Fibroblast of the conjunctiva (primary cell): ENCODE measurements at regions not wholly inside any gene's neighbourhood (a gene's known extent, or its start where the extent isn't known, plus 50 kb on each side); places are given as distances from the start of the nearest gene placed in this dataset.
A peak's percentile ranks its signal among the peaks of the same experiment; 100 is the strongest.

Experiments
- DNase-seq: peaks from one replicate; pipeline ENCODE4 v3.0.0-alpha.2; 2010; ENCODE audit warnings: low read depth

GRCh38 chr18:46322941-46323340, 218.8 kb downstream of the HAUS1 start:
- DNase-seq, result no peak

GRCh38 chr18:46324087-46324955, 220.1 kb downstream of the HAUS1 start:
- DNase-seq, result peak; percentile 43

DNA sequence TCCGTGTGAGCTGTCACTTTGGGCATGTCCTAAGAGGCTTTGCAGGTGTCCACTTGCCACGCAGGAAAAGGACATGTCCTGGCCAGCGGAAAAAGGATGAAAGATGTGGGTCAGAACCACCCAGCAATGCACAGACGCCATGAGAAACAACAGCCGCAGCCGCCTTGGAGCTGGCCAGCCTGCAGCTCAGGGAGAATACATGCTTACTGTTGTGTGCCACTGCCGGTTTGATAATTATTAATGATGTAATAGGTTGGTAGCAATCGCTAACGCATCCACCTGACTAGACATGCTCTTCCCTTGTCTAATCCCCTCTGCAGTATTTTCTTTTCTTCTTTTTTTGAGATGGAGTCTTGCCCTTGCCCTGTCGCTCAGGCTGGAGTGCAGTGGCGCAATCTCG, 221.7 kb downstream of the HAUS1 start:
- no peak for DNase-seq

DNA sequence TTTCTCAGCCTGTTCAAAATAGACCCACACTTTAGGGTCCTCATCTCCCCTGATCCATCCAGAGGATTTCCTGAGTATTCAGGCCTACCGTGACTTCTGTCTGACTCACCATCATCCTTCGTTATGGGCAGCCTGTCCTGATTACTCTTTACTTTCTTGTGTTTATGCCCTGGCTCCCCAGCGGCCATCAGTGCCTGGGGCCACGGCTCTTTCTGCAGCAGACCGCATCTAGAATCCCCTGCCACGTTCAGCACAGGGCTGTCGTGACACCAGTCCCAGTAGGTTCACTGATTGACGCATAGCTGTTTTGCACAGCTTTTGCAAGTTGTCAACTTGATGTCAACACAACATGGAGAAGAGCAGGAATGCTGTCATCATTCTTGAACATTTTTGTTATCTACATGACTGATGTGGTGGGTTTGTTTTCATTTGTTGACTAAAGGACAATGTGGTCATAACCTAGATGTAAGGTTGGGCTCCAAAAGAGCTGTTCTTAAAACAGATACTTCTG, 225.6 kb downstream of the HAUS1 start:
- no peak for DNase-seq

- DNase-seq, result no peak
These were observed 227.1 kb downstream of the HAUS1 start for GRCh38 chr18:46331316-46331715.

DNA sequence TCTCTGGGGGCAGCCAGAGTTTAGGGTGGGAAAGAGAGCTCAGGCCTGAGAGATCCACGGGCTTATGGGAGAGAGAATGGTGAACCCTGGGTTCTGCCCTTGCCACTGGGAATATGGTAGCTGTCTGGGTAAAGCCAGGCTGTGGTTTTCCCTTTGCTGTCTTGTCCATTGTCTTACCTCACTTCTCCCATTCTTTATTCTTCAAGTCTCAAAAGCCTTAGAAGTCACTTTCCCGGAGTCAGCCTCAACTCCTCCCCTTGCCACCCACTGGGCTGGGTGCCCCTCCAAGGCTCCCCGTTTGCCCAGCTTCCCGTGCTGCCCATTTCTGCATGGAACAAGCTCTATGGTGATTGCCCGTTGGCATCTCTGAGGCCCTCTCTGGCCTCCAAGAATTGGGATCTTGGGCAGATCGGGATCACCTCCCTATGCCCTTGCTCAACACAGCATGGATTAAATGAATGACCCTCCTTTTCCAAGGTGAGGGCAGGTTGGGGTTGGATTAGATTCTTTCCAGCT, 228.2 kb downstream of the HAUS1 start:
- DNase-seq, result no peak

GRCh38 chr18:46332921-46333341, 228.7 kb downstream of the HAUS1 start:
- no peak for DNase-seq

GRCh38 chr18:46333431-46334135, 229.4 kb downstream of the HAUS1 start:
- no peak for DNase-seq

- DNase-seq, result no peak
These were observed 230.7 kb downstream of the HAUS1 start for GRCh38 chr18:46334868-46335281.

DNA sequence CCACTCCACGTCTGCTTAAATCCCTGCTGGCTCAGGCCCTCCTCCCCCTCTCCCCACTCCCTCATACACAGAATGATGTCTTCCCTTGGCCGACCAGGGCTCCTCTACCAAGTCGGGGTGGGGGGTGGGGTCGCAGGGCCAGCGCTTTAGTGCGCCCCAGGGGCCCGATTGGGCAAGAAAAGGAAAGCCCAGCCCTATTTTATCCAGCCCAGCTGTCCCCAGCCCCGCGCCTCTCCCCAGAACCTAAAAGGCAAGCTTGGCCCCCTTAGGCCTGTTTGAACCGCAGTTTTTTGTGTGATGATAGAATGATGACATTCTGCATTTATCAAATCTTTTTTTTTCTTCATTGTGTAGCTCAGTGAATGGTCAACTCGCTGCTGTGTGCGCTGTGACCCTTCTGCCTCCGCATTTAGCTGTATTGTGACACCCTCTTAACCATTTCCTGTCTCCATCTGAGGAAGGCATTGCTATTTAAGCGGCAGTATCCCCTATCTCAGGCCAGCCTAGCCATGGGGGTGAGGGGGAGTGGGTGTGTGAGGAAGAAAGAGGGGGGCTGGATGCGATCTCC, 231.4 kb downstream of the HAUS1 start:
- no peak for DNase-seq

DNA sequence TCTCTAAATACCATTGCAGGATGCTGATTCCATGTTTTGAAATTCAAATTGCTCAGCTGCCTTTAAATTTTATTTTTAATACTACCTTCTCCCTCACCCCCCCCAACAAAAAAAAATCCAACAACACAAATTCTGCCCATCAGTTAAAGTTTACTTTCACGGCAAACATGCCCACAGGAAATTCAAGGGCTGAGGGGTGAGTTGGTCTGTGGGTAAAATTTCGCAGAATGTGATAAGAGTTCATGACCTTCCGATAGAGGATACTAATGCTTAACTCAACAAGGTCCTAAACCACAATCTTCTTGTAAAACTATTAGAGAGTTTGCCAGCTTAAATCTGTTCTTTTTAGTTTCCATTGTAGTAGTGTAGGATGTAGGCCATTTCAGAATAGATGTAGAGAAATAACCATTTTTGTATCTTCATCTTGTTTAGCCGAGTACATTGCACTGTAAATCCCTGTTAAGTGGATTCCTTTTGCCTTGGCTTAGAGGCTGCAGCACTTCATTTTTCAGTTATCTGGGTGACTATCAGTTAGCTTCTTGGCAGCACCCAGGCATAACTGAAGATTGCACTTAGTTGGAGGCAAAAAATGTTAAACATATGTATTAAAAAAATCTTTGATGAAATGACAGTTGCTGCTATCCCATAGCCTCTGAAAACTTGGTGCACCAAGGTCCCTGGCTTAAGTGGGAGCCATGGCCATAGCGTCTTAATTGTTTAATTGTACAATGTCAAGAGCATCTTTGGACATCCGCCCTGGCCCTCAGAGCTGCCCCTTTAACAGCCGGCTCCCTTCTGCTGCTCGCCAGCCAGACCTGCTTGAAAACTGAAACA, 232.3 kb downstream of the HAUS1 start:
- DNase-seq, result no peak

DNA sequence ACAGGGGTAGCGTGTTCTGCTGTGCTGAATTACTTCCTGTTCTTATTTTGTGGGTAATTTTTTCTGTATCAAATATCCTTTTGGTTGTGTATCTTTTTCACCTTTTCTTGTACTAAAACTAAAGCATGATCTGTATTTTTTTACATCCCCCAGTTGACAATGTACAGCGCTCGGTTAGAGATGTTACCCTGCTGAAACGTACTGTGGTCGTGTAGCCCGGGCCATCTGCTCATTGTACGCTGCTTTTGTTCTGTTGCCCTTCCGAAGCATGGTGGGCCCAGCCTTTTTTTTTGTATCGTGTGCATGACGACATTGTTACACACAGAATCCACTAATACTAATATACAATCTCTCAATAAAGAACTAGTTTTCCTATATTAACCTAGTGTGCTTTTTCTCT, 233.1 kb downstream of the HAUS1 start:
- DNase-seq, result no peak

DNA sequence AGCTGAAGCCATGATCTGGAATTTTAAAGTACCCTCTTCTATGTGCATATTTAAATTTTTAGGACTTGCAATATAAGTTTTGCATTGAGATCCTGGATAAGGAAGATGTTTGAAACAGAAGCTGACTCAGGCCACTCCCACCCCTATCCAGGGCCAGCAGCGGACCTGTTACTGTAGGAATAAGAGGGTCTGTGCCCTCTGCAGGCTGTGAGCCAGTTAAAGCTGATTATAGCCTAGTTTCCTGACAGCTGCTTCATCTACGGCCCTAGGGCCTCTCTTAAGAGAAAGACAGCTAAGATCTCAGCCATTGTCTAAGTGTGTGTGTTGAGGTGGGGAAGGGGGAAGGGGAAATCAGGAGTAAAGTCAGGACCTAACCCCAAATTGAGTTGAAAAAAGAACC, 234.0 kb downstream of the HAUS1 start:
- no peak for DNase-seq

DNA sequence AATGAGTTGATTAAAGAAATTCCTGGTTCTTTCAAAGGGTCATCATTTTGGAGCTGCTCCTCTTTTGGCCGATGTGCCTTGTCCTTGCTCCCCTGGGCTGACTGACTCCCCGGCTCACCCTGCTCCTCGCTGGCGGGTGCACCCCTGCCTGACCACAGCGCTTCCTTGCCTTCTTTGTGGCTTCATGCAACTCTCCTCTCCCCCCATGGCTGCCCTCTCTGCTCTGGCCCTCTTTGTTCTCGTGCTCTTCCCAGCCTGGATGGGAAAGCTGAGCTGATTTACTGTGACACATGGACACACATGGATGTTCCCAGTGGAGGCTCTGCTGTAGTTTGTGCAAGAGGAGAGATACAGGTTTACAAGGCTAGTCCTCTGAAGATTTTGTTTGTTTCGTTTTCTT, 234.6 kb downstream of the HAUS1 start:
- no peak for DNase-seq

DNA sequence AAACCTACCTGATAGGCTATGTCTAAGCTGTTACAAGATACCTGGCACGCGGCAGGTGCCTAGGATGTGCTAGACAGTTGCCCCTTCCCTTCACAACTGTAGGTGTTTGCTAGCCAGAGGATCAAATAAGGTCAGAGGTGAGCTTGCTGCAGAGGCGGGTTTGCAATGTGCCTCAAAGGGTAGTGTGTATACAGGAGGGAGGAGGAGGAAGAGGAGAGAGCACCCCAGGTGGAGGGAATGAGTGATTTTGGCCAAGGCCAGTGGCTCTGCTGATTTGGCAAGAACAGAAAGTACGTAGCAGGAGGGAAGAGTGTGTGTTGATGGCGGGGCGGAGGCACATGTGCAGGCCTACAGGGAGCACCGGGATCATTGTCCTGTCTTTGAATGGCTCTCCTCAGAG, 236.5 kb downstream of the HAUS1 start:
- DNase-seq, result no peak

GRCh38 chr18:46341986-46342525, 237.9 kb downstream of the HAUS1 start:
- DNase-seq, result no peak

DNA sequence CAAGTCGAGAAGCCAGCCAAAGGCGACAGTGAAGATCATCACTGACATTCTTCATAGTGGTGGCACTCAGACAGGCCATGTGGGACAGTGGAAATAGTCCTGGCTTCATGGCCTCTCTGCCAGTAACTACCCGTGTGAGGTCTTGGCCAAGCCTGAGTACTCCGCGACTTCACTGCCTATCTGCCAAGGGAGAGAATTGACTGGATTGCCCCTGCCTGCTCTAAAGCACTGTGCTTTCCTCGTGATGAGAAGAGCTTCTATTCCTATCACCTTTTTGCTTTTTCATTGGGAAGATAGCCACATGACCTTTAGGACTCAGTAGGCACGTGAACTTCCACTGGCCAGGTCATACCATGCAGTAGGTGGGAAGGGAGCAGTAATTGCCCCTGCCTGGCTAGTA, 239.3 kb downstream of the HAUS1 start:
- no peak for DNase-seq

DNA sequence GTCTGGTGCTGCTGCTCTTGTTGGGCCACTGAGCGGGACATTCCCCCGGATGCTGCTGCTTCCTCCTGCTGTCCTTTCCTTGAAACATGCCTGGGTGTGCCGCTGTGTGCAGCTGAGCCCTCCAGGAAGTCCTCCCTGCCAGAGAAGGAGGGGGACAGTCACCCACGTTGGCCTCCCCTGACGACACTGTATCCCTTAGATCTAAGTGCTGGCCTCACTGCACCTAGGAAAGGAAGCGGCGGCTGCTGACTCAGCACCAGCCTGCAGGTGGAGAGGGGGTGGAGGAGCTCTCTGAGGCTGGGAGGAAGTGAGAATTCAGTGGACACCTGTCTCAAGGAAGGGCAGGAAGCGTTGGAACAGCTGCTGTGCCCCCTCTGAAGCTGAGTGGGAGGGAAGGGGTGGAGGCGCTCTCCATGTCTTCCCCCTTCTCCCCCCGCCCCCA, 239.8 kb downstream of the HAUS1 start:
- no peak for DNase-seq

DNA sequence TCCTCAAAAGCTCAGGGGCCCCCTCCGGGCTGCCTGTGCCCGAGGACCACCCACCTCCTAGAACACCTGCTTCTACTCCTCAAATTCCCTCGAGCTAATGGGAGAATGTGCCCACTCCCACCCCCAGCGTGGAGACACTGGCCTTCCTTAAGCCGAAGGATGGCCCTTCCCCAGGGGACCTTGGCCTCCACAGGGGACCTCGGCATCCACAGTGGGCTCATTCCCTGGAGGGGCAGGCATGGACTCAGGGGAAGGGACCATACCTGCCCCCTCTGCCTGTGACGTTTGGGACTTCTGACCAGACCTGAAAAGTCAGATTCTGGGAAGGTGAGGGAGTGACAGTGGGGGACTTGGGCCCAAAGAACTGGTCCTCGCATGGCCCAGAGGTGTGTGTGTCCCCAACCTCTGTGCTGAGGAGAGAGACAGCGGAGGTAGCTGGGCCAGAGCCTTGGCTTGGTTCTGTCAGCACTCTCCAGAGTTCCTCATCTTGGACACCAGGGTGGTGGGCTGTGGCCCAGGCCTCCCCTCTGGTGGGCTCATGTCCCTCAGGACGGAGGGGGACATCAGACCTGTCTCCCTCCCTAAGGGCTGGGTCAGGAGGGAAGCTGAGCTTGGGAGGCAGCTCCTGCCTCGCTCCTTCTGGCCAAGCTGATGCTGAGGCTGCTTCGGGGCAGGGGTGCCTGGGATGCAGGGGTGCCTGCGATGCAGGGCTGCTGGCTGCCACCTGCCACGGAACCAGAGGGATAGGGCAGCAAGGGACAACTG, 240.4 kb downstream of the HAUS1 start:
- DNase-seq, result no peak

- DNase-seq, result no peak
These were observed 240.9 kb downstream of the HAUS1 start for GRCh38 chr18:46345181-46345465.

DNA sequence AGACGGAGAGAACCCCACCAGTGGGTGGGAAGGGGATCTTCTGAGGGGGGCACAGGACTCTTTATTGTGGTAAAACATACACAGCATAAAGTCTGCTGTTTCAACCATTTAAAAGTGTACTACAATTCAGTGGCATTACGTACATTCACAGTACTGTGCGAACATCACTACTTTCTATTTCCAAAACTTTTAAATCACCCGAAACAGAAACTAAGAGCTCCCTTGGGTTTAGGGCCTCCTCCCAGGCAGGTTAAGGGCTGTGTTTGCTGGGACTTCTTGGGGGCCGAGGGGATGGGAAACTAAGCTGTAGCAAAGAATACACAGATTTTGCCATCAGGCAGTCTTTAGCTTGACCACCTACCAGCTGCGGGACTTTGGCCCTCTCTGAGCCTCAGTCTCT, 242.0 kb downstream of the HAUS1 start:
- no peak for DNase-seq
